ENCODE measurements at regions not wholly inside any gene's neighbourhood (a gene's known extent, or its start where the extent isn't known, plus 50 kb on each side); places are given as distances from the start of the nearest gene placed in this dataset.

GRCh38 chr3:144307951-144308350, 336.3 kb downstream of the DIPK2A start:
- no peak for DNase-seq

- DNase-seq: no peak
Measured at GRCh38 chr3:144308396-144308795, 336.8 kb downstream of the DIPK2A start.

- no peak for DNase-seq
Measured at GRCh38 chr3:144312702-144313101, 341.1 kb downstream of the DIPK2A start.

- DNase-seq: no peak
Measured at GRCh38 chr3:144314946-144315345, 343.3 kb downstream of the DIPK2A start.

- DNase-seq: no peak
Measured at GRCh38 chr3:144317961-144318360, 346.3 kb downstream of the DIPK2A start.

- DNase-seq: no peak
Measured at GRCh38 chr3:144324076-144324475, 352.5 kb downstream of the DIPK2A start.

- DNase-seq: no peak
Measured at GRCh38 chr3:144332868-144333267, 361.2 kb downstream of the DIPK2A start.

GRCh38 chr3:144341471-144341870, 369.8 kb downstream of the DIPK2A start:
- no peak for DNase-seq

- DNase-seq: no peak
Measured at GRCh38 chr3:144343343-144343742, 371.7 kb downstream of the DIPK2A start.

GRCh38 chr3:144343777-144344176, 372.2 kb downstream of the DIPK2A start:
- no peak for DNase-seq

GRCh38 chr3:144344925-144345548, 373.4 kb downstream of the DIPK2A start:
- DNase-seq: no peak

GRCh38 chr3:144350125-144350524, 378.5 kb downstream of the DIPK2A start:
- no peak for DNase-seq

GRCh38 chr3:144351011-144351410, 379.4 kb downstream of the DIPK2A start:
- no peak for DNase-seq

- no peak for DNase-seq
Measured at GRCh38 chr3:144351773-144352365, 380.2 kb downstream of the DIPK2A start.

GRCh38 chr3:144358191-144358590, 386.6 kb downstream of the DIPK2A start:
- no peak for DNase-seq

GRCh38 chr3:144361002-144361401, 389.4 kb downstream of the DIPK2A start:
- no peak for DNase-seq

GRCh38 chr3:144362126-144362525, 390.5 kb downstream of the DIPK2A start:
- no peak for DNase-seq

GRCh38 chr3:144363856-144364255, 392.2 kb downstream of the DIPK2A start:
- DNase-seq: no peak

- DNase-seq: no peak
Measured at GRCh38 chr3:144364737-144365136, 393.1 kb downstream of the DIPK2A start.

- no peak for DNase-seq
Measured at GRCh38 chr3:144369129-144369879, 397.7 kb downstream of the DIPK2A start.

- DNase-seq: no peak
Measured at GRCh38 chr3:144375088-144375487, 403.5 kb downstream of the DIPK2A start.

- no peak for DNase-seq
Measured at GRCh38 chr3:144380849-144381248, 409.2 kb downstream of the DIPK2A start.

GRCh38 chr3:144381607-144382006, 410.0 kb downstream of the DIPK2A start:
- DNase-seq: no peak

- no peak for DNase-seq
Measured at GRCh38 chr3:144384241-144384979, 412.8 kb downstream of the DIPK2A start.
